ENCODE measurements at regions not wholly inside any gene's neighbourhood (a gene's known extent, or its start where the extent isn't known, plus 50 kb on each side); places are given as distances from the start of the nearest gene placed in this dataset.

DNA sequence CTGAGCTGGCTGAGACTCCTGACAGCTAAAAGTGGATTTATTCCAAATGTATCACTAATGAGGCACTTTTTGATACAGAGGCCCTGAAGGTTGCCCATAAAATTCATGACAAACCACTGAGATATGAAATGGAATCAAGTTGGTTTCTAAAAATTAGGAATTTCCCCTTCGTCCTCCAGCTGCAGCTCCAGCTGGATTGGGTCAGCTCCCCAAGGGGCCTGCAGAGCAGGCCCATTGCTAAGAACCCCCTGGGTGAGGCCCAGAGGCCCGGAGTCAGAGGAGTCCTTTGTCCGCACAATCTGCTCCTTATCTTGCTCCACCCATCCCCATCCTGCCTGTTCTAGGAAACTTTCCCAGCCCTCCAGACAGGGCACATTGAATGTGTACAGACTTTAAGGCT lies 163.5 kb upstream of the TOP1 start (continued):
- TF ChIP-seq, protein P1, sequence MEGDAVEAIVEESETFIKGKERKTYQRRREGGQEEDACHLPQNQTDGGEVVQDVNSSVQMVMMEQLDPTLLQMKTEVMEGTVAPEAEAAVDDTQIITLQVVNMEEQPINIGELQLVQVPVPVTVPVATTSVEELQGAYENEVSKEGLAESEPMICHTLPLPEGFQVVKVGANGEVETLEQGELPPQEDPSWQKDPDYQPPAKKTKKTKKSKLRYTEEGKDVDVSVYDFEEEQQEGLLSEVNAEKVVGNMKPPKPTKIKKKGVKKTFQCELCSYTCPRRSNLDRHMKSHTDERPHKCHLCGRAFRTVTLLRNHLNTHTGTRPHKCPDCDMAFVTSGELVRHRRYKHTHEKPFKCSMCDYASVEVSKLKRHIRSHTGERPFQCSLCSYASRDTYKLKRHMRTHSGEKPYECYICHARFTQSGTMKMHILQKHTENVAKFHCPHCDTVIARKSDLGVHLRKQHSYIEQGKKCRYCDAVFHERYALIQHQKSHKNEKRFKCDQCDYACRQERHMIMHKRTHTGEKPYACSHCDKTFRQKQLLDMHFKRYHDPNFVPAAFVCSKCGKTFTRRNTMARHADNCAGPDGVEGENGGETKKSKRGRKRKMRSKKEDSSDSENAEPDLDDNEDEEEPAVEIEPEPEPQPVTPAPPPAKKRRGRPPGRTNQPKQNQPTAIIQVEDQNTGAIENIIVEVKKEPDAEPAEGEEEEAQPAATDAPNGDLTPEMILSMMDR (IDR thresholded peaks at IDR 0.05; ENCODE audit: control extremely low read depth in 1 of 3, insufficient read depth in 1 of 3, low read depth in 1 of 3, low read length in 3 of 3) = no peak
- TF ChIP-seq EP300 (IDR thresholded peaks at IDR 0.05; ENCODE audit: borderline replicate concordance in 1 of 2, low read depth in 2 of 2, low read length in 2 of 2) (no peak), RNF2 (IDR thresholded peaks at IDR 0.05; ENCODE audit: borderline replicate concordance, low read depth, low read length, missing control alignments, poor library complexity, severe bottlenecking) (no peak), BCL11A (IDR thresholded peaks at IDR 0.05; ENCODE audit: low read depth in 2 of 2, low read length in 2 of 2) (no peak), SP2 (IDR thresholded peaks at IDR 0.05; ENCODE audit: low read length) (no peak), SIN3A (conservative IDR thresholded peaks at IDR 0.05 in 1 of 2, IDR thresholded peaks at IDR 0.05 in 1 of 2; ENCODE audit: low read depth in 1 of 2, low read length in 2 of 2) (no peak)
